RWPE1 (cell line): ENCODE measurements at regions not wholly inside any gene's neighbourhood (a gene's known extent, or its start where the extent isn't known, plus 50 kb on each side); places are given as distances from the start of the nearest gene placed in this dataset.

Source experiments
- CTCF ChIA-PET: fragments of 350-600 bp; sonication (Branson Sonifier 250); formaldehyde crosslinking; extraction: SDS; loops from one replicate; lab custom pipeline; 2021; lab: Yijun Ruan, JAX
- POLR2A ChIA-PET: fragments of 400-600 bp; formaldehyde crosslinking; extraction: SDS; loops from one replicate; lab custom pipeline; 2020; ENCODE audit warnings: antibody characterized with exemption; ENCODE audit not compliant: low non-redundant PET; lab: Yijun Ruan, JAX
- DNase-seq: peaks from one replicate; pipeline ENCODE4 v3.0.0; 2012; ENCODE audit warnings: low spot score
- H3K27ac ChIP-seq: fragments of 450-650 bp; 2 replicates; pipeline ENCODE4 v1.5.1; 2017
- TF ChIP-seq, protein P1 (sequence below): fragments of 450-650 bp; conservative IDR thresholded peaks from 2 replicates; pipeline ENCODE4 v1.5.1; 2017; ENCODE audit warnings: low read depth, mild to moderate bottlenecking

DNA sequence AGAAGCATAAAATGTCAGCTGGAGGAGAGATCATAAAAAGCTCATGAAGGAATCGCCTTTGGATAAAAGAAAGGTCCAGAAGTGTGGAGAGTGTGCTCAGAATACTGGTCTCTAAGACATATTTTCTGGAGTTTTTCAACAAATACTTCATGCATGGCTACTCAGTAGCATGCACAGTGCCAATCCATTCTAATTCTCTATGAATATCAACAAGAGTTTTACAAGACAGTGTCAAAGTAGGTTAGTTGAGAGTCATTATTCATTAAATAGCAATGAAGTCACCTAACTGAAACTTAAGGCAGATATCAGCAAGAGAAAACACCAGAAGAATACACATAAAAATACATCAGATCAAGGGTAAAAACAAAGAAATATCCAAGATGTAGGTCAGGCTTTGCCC is 1243.2 kb upstream of the SLC10A2 start:
- POLR2A ChIA-PET, result no interaction called here
- no peak overlapping the region for H3K27ac ChIP-seq
- no peak for DNase-seq
- CTCF ChIA-PET, result no interaction called here
- TF ChIP-seq, protein P1, sequence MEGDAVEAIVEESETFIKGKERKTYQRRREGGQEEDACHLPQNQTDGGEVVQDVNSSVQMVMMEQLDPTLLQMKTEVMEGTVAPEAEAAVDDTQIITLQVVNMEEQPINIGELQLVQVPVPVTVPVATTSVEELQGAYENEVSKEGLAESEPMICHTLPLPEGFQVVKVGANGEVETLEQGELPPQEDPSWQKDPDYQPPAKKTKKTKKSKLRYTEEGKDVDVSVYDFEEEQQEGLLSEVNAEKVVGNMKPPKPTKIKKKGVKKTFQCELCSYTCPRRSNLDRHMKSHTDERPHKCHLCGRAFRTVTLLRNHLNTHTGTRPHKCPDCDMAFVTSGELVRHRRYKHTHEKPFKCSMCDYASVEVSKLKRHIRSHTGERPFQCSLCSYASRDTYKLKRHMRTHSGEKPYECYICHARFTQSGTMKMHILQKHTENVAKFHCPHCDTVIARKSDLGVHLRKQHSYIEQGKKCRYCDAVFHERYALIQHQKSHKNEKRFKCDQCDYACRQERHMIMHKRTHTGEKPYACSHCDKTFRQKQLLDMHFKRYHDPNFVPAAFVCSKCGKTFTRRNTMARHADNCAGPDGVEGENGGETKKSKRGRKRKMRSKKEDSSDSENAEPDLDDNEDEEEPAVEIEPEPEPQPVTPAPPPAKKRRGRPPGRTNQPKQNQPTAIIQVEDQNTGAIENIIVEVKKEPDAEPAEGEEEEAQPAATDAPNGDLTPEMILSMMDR, result no peak

DNA sequence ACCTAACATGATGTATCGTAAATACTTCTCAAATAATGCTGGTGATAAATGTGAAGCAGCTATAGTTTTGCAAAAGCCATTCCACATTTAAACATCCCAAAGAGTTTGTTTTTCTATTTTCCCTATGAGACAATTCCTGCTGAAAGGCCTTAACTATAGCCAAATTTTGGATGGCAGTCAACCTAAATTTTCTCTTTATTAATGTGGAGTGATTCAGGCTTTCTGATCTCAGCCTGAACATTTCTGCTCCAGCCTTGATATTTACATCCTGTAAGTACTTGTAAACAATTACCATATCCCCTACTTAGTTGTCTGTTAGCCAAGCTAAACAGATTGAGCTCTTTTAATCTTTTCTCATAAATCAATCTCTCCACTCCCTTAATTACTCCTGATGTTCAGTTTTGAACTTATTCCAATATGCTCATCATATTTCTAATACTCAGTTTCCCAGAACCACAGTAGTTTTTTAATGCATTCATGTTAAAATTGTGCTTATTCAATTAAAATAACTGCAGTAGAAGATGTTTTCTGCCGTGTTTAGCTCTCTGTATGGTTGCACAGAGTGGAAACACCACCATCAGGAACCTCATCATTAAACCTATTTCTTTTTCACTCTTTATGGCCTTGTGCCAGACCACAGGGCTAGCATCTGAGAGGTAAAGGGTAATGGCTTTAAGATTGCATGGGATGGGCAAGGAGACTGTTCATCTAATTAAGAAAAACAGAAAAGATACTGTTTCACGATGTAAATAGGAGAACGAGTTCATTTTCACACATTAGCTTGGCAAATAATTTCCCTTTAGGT is 1235.2 kb upstream of the SLC10A2 start:
- TF ChIP-seq, protein P1, result no peak
- ChIA-PET CTCF (interaction anchor here (0.6 kb wide), 3 partner anchors 149 to 957 kb away, joined by 3 read pairs; no protein-coding TSS in a partner anchor), POLR2A (no interaction called here)
- no peak for DNase-seq
- no peak overlapping the region for H3K27ac ChIP-seq

DNA sequence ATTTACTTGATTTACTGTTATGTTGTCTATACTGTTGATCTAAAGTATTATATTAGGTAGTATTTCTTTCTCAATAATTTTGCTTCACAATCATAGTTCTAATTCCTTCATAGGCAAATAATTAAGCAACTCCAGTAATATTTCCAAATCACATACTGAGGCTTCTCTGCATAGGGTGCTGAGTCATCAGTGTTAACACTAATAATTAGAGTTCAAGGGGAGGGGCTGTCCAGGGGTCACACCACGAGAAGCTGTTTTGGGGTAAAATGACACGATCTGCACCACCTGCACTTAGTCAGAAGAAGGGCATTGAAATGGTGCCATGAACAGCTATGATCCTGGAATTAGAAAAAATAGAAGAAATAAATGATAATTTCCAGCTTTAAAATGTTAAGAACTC is 1230.9 kb upstream of the SLC10A2 start:
- DNase-seq, result no peak
- CTCF ChIA-PET, result interaction anchor here (0.6 kb wide), 2 partner anchors 12 to 958 kb away, joined by 3 to 4 read pairs; no protein-coding TSS in a partner anchor
- POLR2A ChIA-PET, result no interaction called here
- H3K27ac ChIP-seq, result no peak overlapping the region
- TF ChIP-seq, protein P1, result no peak

DNA sequence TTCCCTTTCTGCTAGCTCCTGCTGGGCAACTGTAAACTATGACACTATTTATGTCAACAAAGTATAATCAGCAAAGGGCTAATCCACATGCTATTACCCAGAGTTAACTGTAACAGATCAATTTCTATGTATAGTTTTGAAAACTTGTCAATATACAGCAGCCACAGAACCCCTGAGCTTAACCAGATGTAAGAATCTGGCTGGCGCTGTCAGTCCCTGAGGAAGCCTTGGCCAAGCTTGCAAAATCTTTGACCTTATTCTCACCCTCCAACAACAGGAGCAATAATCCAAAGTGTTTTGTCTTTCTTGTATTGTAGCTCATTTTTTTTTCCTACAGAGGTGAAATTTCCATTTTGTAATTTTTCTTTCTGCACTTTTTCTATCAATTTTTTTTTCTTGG is 1230.1 kb upstream of the SLC10A2 start:
- TF ChIP-seq, protein P1, result no peak
- ChIA-PET CTCF (interaction anchor here (0.6 kb wide), 1 partner anchor 11 kb away, joined by 4 read pairs; no protein-coding TSS in a partner anchor), POLR2A (no interaction called here)
- no peak overlapping the region for H3K27ac ChIP-seq
- DNase-seq, result no peak

DNA sequence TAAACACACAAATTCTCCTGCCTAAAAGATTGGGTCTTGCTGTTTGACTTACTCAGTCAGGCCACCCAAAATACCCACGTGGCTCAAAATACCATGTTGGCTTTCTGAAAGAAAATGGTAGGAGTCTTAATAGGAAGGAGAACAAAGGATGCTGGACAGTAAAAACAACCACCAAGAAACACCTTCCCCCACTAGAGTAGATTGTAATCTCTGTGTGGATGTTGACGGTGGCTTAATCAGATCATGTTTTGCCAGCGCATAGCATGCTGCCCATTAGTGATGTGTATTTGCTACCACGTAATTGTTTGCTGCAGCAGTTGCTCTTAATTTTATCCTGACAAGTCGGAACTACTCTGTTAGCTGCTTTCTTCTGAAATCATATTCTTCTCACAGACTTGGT is 1229.3 kb upstream of the SLC10A2 start:
- TF ChIP-seq, protein P1, result no peak
- no peak for DNase-seq
- H3K27ac ChIP-seq, result no peak overlapping the region
- CTCF ChIA-PET, result no interaction called here
- POLR2A ChIA-PET, result no interaction called here

DNA sequence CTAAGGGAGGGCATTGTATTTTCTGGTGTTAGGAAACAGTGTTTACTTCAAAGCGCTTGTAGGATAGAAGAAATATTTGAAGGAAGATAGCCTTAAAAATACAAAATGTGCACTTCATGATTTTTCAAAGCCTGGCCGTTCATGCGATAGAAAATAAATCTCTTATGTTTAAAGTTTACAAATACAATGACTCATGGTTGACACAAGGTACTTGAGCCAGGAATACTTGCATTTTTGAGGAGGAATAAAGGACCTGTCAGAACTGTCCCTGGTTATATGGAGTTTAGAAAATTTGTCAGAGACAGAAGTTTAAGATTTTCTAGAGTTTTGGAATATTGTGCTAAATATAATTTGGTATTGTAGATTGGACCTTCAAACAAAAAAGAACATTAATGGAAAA is 1223.2 kb upstream of the SLC10A2 start:
- TF ChIP-seq, protein P1, result no peak
- POLR2A ChIA-PET, result no interaction called here
- DNase-seq, result no peak
- CTCF ChIA-PET, result no interaction called here
- H3K27ac ChIP-seq, result no peak overlapping the region
